ENCODE measurements at regions not wholly inside any gene's neighbourhood (a gene's known extent, or its start where the extent isn't known, plus 50 kb on each side); places are given as distances from the start of the nearest gene placed in this dataset.

GRCh38 chr3:14298442-14298841, 104.0 kb upstream of the SLC6A6 start:
- TF ChIP-seq ARNTL (CRISPR knock-in tag; IDR thresholded peaks at IDR 0.05; ENCODE audit: borderline replicate concordance, low read depth): no peak
- TF ChIP-seq CSRNP3 (CRISPR knock-in tag; IDR thresholded peaks at IDR 0.05): no peak
- no peak for TF ChIP-seq CSDC2 (CRISPR knock-in tag; IDR thresholded peaks at IDR 0.05)
- TF ChIP-seq ZC3H10 (CRISPR knock-in tag; IDR thresholded peaks at IDR 0.05): no peak
- no peak for TF ChIP-seq POU6F1 (CRISPR knock-in tag; IDR thresholded peaks at IDR 0.05; ENCODE audit: borderline replicate concordance, low read depth)
- TF ChIP-seq ZFP3 (CRISPR knock-in tag; IDR thresholded peaks at IDR 0.05): no peak
- no peak for TF ChIP-seq ISL1 (CRISPR knock-in tag; IDR thresholded peaks at IDR 0.05)
- no peak for TF ChIP-seq TOX (CRISPR knock-in tag; IDR thresholded peaks at IDR 0.05; ENCODE audit: borderline replicate concordance)

GRCh38 chr3:14298991-14299555, 103.3 kb upstream of the SLC6A6 start:
- no peak for TF ChIP-seq ZNF8 (CRISPR knock-in tag; IDR thresholded peaks at IDR 0.05)
- TF ChIP-seq ZFP3 (CRISPR knock-in tag; IDR thresholded peaks at IDR 0.05): no peak
- TF ChIP-seq ARNTL (CRISPR knock-in tag; IDR thresholded peaks at IDR 0.05; ENCODE audit: borderline replicate concordance, low read depth): no peak
- TF ChIP-seq CREB5 (CRISPR knock-in tag; IDR thresholded peaks at IDR 0.05; ENCODE audit: low read depth): no peak
- no peak for TF ChIP-seq ISL1 (CRISPR knock-in tag; IDR thresholded peaks at IDR 0.05)
- TF ChIP-seq TOX (CRISPR knock-in tag; IDR thresholded peaks at IDR 0.05; ENCODE audit: borderline replicate concordance): no peak
- TF ChIP-seq CSDC2 (CRISPR knock-in tag; IDR thresholded peaks at IDR 0.05): no peak
- no peak for TF ChIP-seq ZFP30 (CRISPR knock-in tag; IDR thresholded peaks at IDR 0.05)
- TF ChIP-seq PATZ1 (CRISPR knock-in tag; IDR thresholded peaks at IDR 0.05; ENCODE audit: borderline replicate concordance): no peak
- TF ChIP-seq ZC3H10 (CRISPR knock-in tag; IDR thresholded peaks at IDR 0.05): no peak
- no peak for ATAC-seq

More at GRCh38 chr3:14298442-14298841, 104.0 kb upstream of the SLC6A6 start:
- ATAC-seq: no peak

- ATAC-seq: no peak
- no peak for TF ChIP-seq GLIS3 (CRISPR knock-in tag; IDR thresholded peaks at IDR 0.05)
- TF ChIP-seq ZFP30 (CRISPR knock-in tag; IDR thresholded peaks at IDR 0.05): no peak
- TF ChIP-seq CSRNP3 (CRISPR knock-in tag; IDR thresholded peaks at IDR 0.05): no peak
- no peak for TF ChIP-seq ISL1 (CRISPR knock-in tag; IDR thresholded peaks at IDR 0.05)
- no peak for TF ChIP-seq ZNF565 (CRISPR knock-in tag; conservative IDR thresholded peaks at IDR 0.05; ENCODE audit: low read depth)
- TF ChIP-seq OSR1 (CRISPR knock-in tag; IDR thresholded peaks at IDR 0.05): no peak
- no peak for TF ChIP-seq ZNF8 (CRISPR knock-in tag; IDR thresholded peaks at IDR 0.05)
- no peak for TF ChIP-seq TCF4 (CRISPR knock-in tag; IDR thresholded peaks at IDR 0.05; ENCODE audit: borderline replicate concordance)
- no peak for TF ChIP-seq CSDC2 (CRISPR knock-in tag; IDR thresholded peaks at IDR 0.05)
- TF ChIP-seq RARB (CRISPR knock-in tag; IDR thresholded peaks at IDR 0.05): no peak
- TF ChIP-seq ZFP3 (CRISPR knock-in tag; IDR thresholded peaks at IDR 0.05): no peak
- no peak for TF ChIP-seq BACH2 (CRISPR knock-in tag; IDR thresholded peaks at IDR 0.05; ENCODE audit: borderline replicate concordance)
- no peak for TF ChIP-seq SNAI2 (CRISPR knock-in tag; IDR thresholded peaks at IDR 0.05)
- no peak for TF ChIP-seq CREB5 (CRISPR knock-in tag; IDR thresholded peaks at IDR 0.05; ENCODE audit: low read depth)
- TF ChIP-seq ARNTL (CRISPR knock-in tag; IDR thresholded peaks at IDR 0.05; ENCODE audit: borderline replicate concordance, low read depth): no peak
- TF ChIP-seq ZC3H10 (CRISPR knock-in tag; IDR thresholded peaks at IDR 0.05): no peak
These were observed 102.6 kb upstream of the SLC6A6 start for GRCh38 chr3:14299767-14300166.

All from SK-N-SH treated with all-trans-retinoic acid at 6 μM for 48 hours (cell line).